RWPE2 (cell line): ENCODE measurements at regions not wholly inside any gene's neighbourhood (a gene's known extent, or its start where the extent isn't known, plus 50 kb on each side); places are given as distances from the start of the nearest gene placed in this dataset.

Experiments
- ATAC-seq: fragments of 200-7000 bp; cut with Tn5 transposase; 3 replicates; pipeline ENCODE4 v1.9.1; 2021; ENCODE audit warnings: low read depth
- DNase-seq: peaks from one replicate; pipeline ENCODE4 v3.0.0-alpha.2; 2020; ENCODE audit warnings: low spot score
- H3K27ac ChIP-seq: fragments of 450-650 bp; 2 replicates; pipeline ENCODE4 v1.5.1; 2017; ENCODE audit warnings: mild to moderate bottlenecking; ENCODE audit not compliant: poor library complexity, severe bottlenecking
- H3K27me3 ChIP-seq: fragments of 250-450 bp; sonication (Bioruptor Pico); 2 replicates; pipeline ENCODE4 v1.5.1; 2021; ENCODE audit warnings: mild to moderate bottlenecking, moderate library complexity; ENCODE audit not compliant: insufficient read depth, poor library complexity, severe bottlenecking
- H3K36me3 ChIP-seq: fragments of 250-450 bp; sonication (Bioruptor Pico); 2 replicates; pipeline ENCODE4 v1.5.1; 2020; ENCODE audit warnings: low read depth, mild to moderate bottlenecking, moderate library complexity
- H3K4me1 ChIP-seq: fragments of 250-450 bp; sonication (Bioruptor Pico); 2 replicates; pipeline ENCODE4 v1.5.1; 2021; ENCODE audit warnings: mild to moderate bottlenecking, moderate library complexity; ENCODE audit not compliant: insufficient read depth, poor library complexity, severe bottlenecking
- H3K4me3 ChIP-seq: fragments of 250-450 bp; sonication (Bioruptor Pico); 2 replicates; pipeline ENCODE4 v1.5.1; 2021; ENCODE audit warnings: mild to moderate bottlenecking, moderate library complexity; ENCODE audit not compliant: severe bottlenecking
- H3K9me3 ChIP-seq: fragments of 250-450 bp; sonication (Bioruptor Pico); 2 replicates; pipeline ENCODE4 v1.5.1; 2021; ENCODE audit warnings: mild to moderate bottlenecking, moderate library complexity; ENCODE audit not compliant: severe bottlenecking
- TF ChIP-seq, protein P1 (sequence below): fragments of 450-650 bp; IDR thresholded peaks from one replicate; pipeline ENCODE4 v1.5.1; 2017; ENCODE audit warnings: mild to moderate bottlenecking, moderate library complexity; ENCODE audit not compliant: poor library complexity, severe bottlenecking

DNA sequence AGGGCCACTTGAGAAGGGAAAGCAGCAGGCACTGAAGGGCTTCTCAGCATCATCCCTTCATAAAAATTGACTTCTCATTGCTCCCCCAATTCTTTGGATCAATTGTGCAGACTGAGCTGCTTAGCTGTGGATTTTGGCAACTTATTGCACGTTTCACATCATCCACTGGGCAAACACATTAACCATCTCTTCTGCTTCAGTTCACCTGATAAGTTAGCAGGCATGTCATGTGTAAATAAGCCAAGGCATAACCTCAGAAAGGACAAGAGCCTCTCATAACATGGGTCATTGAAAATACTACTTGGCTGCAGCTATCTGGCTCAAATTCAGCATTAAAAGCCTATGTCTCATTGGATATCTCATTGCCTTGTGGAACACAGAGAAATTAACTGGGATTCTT is 366.5 kb downstream of the LRRC3B start:
- H3K27ac ChIP-seq = no peak overlapping the region
- TF ChIP-seq, protein P1, sequence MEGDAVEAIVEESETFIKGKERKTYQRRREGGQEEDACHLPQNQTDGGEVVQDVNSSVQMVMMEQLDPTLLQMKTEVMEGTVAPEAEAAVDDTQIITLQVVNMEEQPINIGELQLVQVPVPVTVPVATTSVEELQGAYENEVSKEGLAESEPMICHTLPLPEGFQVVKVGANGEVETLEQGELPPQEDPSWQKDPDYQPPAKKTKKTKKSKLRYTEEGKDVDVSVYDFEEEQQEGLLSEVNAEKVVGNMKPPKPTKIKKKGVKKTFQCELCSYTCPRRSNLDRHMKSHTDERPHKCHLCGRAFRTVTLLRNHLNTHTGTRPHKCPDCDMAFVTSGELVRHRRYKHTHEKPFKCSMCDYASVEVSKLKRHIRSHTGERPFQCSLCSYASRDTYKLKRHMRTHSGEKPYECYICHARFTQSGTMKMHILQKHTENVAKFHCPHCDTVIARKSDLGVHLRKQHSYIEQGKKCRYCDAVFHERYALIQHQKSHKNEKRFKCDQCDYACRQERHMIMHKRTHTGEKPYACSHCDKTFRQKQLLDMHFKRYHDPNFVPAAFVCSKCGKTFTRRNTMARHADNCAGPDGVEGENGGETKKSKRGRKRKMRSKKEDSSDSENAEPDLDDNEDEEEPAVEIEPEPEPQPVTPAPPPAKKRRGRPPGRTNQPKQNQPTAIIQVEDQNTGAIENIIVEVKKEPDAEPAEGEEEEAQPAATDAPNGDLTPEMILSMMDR = no peak
- H3K4me1 ChIP-seq = no peaks in the 10 kb centered on the region
- DNase-seq (no peak), ATAC-seq (no peak)
- no peaks in the 10 kb centered on the region for H3K36me3 ChIP-seq
- no peak overlapping the region for H3K4me3 ChIP-seq
- H3K9me3 ChIP-seq = no peaks in the 10 kb centered on the region
- H3K27me3 ChIP-seq = no peaks in the 10 kb centered on the region

DNA sequence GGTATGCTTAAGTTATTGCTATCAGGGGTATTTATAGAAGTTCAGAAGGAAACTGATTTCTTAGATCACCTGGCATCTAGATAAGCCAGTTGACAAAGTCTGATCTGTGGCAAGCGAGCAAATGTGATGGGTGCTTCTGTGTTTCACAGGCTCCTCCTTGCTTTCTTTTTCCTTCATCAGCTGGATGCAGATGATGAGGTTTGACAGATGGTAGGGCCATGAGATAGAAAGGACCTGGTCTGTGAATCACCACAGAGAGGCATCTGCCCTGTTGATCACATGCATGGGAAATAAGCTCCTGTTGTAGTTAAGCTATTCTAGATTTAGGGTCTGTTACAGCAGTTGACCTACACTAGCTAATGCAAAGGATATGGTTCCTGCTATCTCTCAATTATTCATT is 372.0 kb downstream of the NEK10 start:
- no peaks in the 10 kb centered on the region for H3K4me1 ChIP-seq
- H3K36me3 ChIP-seq = no peaks in the 10 kb centered on the region
- no peaks in the 10 kb centered on the region for H3K27me3 ChIP-seq
- ATAC-seq = no peak
- TF ChIP-seq, protein P1 = no peak
- no peak overlapping the region for H3K27ac ChIP-seq
- no peak overlapping the region for H3K4me3 ChIP-seq
- H3K9me3 ChIP-seq = no peaks in the 10 kb centered on the region
- DNase-seq = no peak

- Histone ChIP-seq H3K27ac (no peak overlapping the region), H3K36me3 (no peaks in the 10 kb centered on the region)
- ATAC-seq = no peak
Measured at GRCh38 chr3:27010834-27011233, 358.3 kb downstream of the NEK10 start.

DNA sequence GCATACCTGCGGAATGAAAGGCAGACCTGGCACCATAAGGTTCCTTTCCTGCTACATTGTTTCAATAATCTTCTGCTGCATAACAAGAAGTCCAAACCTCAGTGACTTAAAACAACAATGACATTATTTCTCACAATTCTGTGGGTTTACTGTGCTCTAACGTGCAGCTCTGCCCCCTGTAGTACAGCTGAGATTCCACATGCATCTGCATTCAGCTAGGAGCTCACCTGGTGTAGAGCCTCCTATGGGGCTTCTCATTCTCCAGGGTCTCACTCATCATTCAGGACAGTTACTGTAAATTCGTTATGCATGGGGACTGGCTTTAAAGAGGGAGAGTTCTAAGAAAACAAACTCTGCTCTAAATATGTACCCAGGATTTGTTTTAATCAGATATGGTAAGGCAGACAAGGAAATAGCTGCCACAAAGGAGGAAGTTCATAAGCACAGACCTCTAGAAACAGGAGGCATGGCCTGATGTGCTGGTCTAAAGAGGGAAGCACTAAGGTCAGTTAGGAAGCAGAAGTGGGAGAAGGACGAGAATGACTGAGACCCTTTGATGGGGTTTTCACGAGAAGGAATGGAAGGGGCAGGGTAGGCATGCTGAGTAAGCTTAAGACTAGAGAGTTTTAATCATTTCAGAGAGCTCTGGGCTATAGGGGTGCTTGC is 347.0 kb downstream of the NEK10 start:
- H3K36me3 ChIP-seq = no peaks in the 10 kb centered on the region
- TF ChIP-seq, protein P1 = no peak
- no peaks in the 10 kb centered on the region for H3K9me3 ChIP-seq
- ATAC-seq (no peak), DNase-seq (no peak)
- no peak overlapping the region for H3K27ac ChIP-seq
- H3K27me3 ChIP-seq = no peaks in the 10 kb centered on the region
- H3K4me1 ChIP-seq = no peaks in the 10 kb centered on the region
- no peak overlapping the region for H3K4me3 ChIP-seq

More at GRCh38 chr3:27010834-27011233, 358.3 kb downstream of the NEK10 start:
- TF ChIP-seq, protein P1 = no peak
- DNase-seq = no peak
- Histone ChIP-seq H3K4me1 (no peaks in the 10 kb centered on the region), H3K4me3 (no peak overlapping the region), H3K9me3 (no peaks in the 10 kb centered on the region), H3K27me3 (no peaks in the 10 kb centered on the region)

- Histone ChIP-seq H3K27ac (no peak overlapping the region), H3K36me3 (no peaks in the 10 kb centered on the region), H3K27me3 (no peaks in the 10 kb centered on the region), H3K9me3 (no peaks in the 10 kb centered on the region), H3K4me1 (no peaks in the 10 kb centered on the region), H3K4me3 (no peak overlapping the region)
- TF ChIP-seq, protein P1 = no peak
- no peak for ATAC-seq
- DNase-seq = no peak
Measured at GRCh38 chr3:27024493-27024892, 344.7 kb downstream of the NEK10 start.
